Prostate gland (tissue), 2 donors: ENCODE measurements at regions not wholly inside any gene's neighbourhood (a gene's known extent, or its start where the extent isn't known, plus 50 kb on each side); places are given as distances from the start of the nearest gene placed in this dataset.

Source experiments
- DNase-seq: peaks from one replicate; pipeline ENCODE4 v3.0.0-alpha.2; 2019; ENCODE audit warnings: low spot score
- H3K27ac ChIP-seq, 2 donors: fragments of 200-600 bp; sonication (generic); 2 replicates each; pipeline ENCODE4 v1.5.1; 2017 to 2019
- H3K27me3 ChIP-seq: fragments of 200-600 bp; sonication (generic); replicated peaks from 2 replicates; pipeline ENCODE4 v1.5.1; 2019; ENCODE audit not compliant: insufficient read depth
- H3K36me3 ChIP-seq, 2 donors: fragments of 200-600 bp; sonication (generic); 1 replicate in 1 of 2; 2 replicates in 1 of 2; pipeline versions ENCODE4 v1.5.1 to v1.8.1; 2017 to 2019
- H3K4me1 ChIP-seq: fragments of 200-600 bp; sonication (generic); replicated peaks from 2 replicates; pipeline ENCODE4 v1.5.1; 2019
- H3K4me3 ChIP-seq, 2 donors: fragments of 200-600 bp; sonication (generic); 2 replicates each; pipeline ENCODE4 v1.5.1; 2017 to 2019
- H3K9me3 ChIP-seq: fragments of 200-600 bp; sonication (generic); 2 replicates; pipeline ENCODE4 v1.5.1; 2017
- CTCF ChIP-seq, 4 experiments: fragments of 200-600 bp in 2 of 4; fragments of 450-650 bp in 2 of 4; sonication (generic) in 2 of 4; IDR thresholded peaks; 1 replicate in 3 of 4; 2 replicates in 1 of 4; pipeline ENCODE4 v1.5.1; 2016 to 2019; ENCODE audit warnings: antibody characterized with exemption in 4 of 4, mild to moderate bottlenecking in 2 of 4, moderate library complexity in 2 of 4
- POLR2A ChIP-seq: fragments of 450-650 bp; IDR thresholded peaks from one replicate; pipeline ENCODE4 v1.6.1; 2016; ENCODE audit warnings: antibody characterized with exemption, mild to moderate bottlenecking
- POLR2AphosphoS5 ChIP-seq: sonication (generic); formaldehyde crosslinking; IDR thresholded peaks from one replicate; pipeline ENCODE4 v1.6.1; 2017; ENCODE audit warnings: antibody characterized with exemption
- WGBS: methylation state at CpG from one replicate; pipeline ENCODE4 v1.1.5; 2018; 5-methylcytosine and 5-hydroxymethylcytosine counted together
- intact Hi-C: fragments of 100-400 bp; cut with DNase I; formaldehyde crosslinking; loops from one replicate; pipeline ENCODE4 v1.14.2; 2022

- intact Hi-C loops, result no loop called here
- no peak overlapping the region for H3K27ac ChIP-seq
- H3K4me3 ChIP-seq, result no peak overlapping the region
Observed at GRCh38 chr1:22291057-22291456, 148.2 kb upstream of the WNT4 start.

GRCh38 chr1:22291494-22291893 lies 148.6 kb upstream of the WNT4 start:
- TF ChIP-seq POLR2A (no peak), POLR2AphosphoS5 (no peak)

More at GRCh38 chr1:22291057-22291456, 148.2 kb upstream of the WNT4 start:
- no peaks in the 10 kb centered on the region for H3K36me3 ChIP-seq
- WGBS, result 78% methylated on average over 6 of the region's 6 CpGs
- no peaks in the 10 kb centered on the region for H3K9me3 ChIP-seq
- DNase-seq, result no peak
- H3K27me3 ChIP-seq, result no peaks in the 10 kb centered on the region
- TF ChIP-seq POLR2A (no peak), CTCF (IDR thresholded peaks at IDR 0.05) (no peak), POLR2AphosphoS5 (no peak)
- no peaks in the 10 kb centered on the region for H3K4me1 ChIP-seq

GRCh38 chr1:22292011-22292788 lies 149.3 kb upstream of the WNT4 start:
- intact Hi-C loops, result no loop called here
- no peak for TF ChIP-seq POLR2AphosphoS5
- no peak for TF ChIP-seq CTCF (IDR thresholded peaks at IDR 0.05)
- TF ChIP-seq POLR2A, result no peak

More at GRCh38 chr1:22291494-22291893, 148.6 kb upstream of the WNT4 start:
- Histone ChIP-seq H3K27me3 (no peaks in the 10 kb centered on the region), H3K9me3 (no peaks in the 10 kb centered on the region), H3K4me3 (no peak overlapping the region), H3K27ac (no peak overlapping the region), H3K36me3 (no peaks in the 10 kb centered on the region), H3K4me1 (no peaks in the 10 kb centered on the region)
- DNase-seq, result no peak
- intact Hi-C loops, result no loop called here

GRCh38 chr1:22295396-22295795 lies 152.5 kb upstream of the WNT4 start:
- Histone ChIP-seq H3K27me3 (no peaks in the 10 kb centered on the region), H3K4me1 (no peaks in the 10 kb centered on the region), H3K36me3 (no peaks in the 10 kb centered on the region), H3K4me3 (no peak overlapping the region), H3K27ac (no peak overlapping the region), H3K9me3 (no peaks in the 10 kb centered on the region)
- TF ChIP-seq POLR2AphosphoS5, result no peak
- TF ChIP-seq POLR2A, result no peak
- TF ChIP-seq CTCF (IDR thresholded peaks at IDR 0.05), result no peak
- intact Hi-C loops, result no loop called here
- DNase-seq, result no peak
- WGBS, result 68% methylated on average over 2 of the region's 2 CpGs

More at GRCh38 chr1:22292011-22292788, 149.3 kb upstream of the WNT4 start:
- H3K27me3 ChIP-seq, result no peaks in the 10 kb centered on the region
- no peak for DNase-seq
- H3K4me3 ChIP-seq, result no peak overlapping the region
- H3K36me3 ChIP-seq, result no peaks in the 10 kb centered on the region
- no peak overlapping the region for H3K27ac ChIP-seq
- H3K4me1 ChIP-seq, result no peaks in the 10 kb centered on the region
- WGBS, result 62% methylated on average over 16 of the region's 16 CpGs
- no peaks in the 10 kb centered on the region for H3K9me3 ChIP-seq

- Histone ChIP-seq H3K27ac (no peak overlapping the region), H3K36me3 (no peaks in the 10 kb centered on the region), H3K4me1 (no peaks in the 10 kb centered on the region), H3K27me3 (no peaks in the 10 kb centered on the region), H3K4me3 (no peak overlapping the region), H3K9me3 (no peaks in the 10 kb centered on the region)
- WGBS, result 89% methylated on average over 8 of the region's 8 CpGs
- DNase-seq, result no peak
- TF ChIP-seq POLR2AphosphoS5 (no peak), CTCF (IDR thresholded peaks at IDR 0.05) (no peak), POLR2A (no peak)
- intact Hi-C loops, result no loop called here
Observed at GRCh38 chr1:22295856-22296255, 153.0 kb upstream of the WNT4 start.
